H1 (cell line): ENCODE measurements at regions not wholly inside any gene's neighbourhood (a gene's known extent, or its start where the extent isn't known, plus 50 kb on each side); places are given as distances from the start of the nearest gene placed in this dataset.

Experiments used
- CTCF ChIA-PET: fragments of 300-600 bp; sonication (Branson Sonifier 250); formaldehyde crosslinking; loops from one replicate; lab custom pipeline; 2021; ENCODE audit not compliant: partially characterized antibody; lab: Charles Lee
- POLR2A ChIA-PET: fragments of 300-600 bp; sonication (Branson Sonifier 250); formaldehyde crosslinking; loops from one replicate; lab custom pipeline; 2021; ENCODE audit warnings: inconsistent platforms; ENCODE audit not compliant: partially characterized antibody; lab: Charles Lee
- DNase-seq, 2 experiments: peaks; one replicate each; pipeline versions ENCODE4 v3.0.0 to v3.0.0-alpha.2; 2010 to 2022; ENCODE audit warnings: low spot score in 2 of 2, low read depth in 1 of 2, mixed read lengths in 1 of 2
- FAIRE-seq: peaks from 2 replicates; lab custom pipeline; 2011; peaks lifted over from hg19 to GRCh38; lab: Jason Lieb, UNC
- H2AFZ ChIP-seq: 2 replicates; pipeline ENCODE4 v1.8.1; 2012; ENCODE audit warnings: low read length, inconsistent platforms
- H2AK5ac ChIP-seq: 2 replicates; pipeline ENCODE4 v1.6.1; 2013; ENCODE audit warnings: low read depth, low read length
- H2BK120ac ChIP-seq: replicated peaks from 2 replicates; pipeline ENCODE3; 2013; ENCODE audit warnings: low read depth, low read length, inconsistent platforms
- H2BK12ac ChIP-seq: 2 replicates; pipeline ENCODE4 v1.6.1; 2013; ENCODE audit warnings: low read depth, low read length
- H2BK15ac ChIP-seq: 2 replicates; pipeline ENCODE4 v1.6.1; 2013; ENCODE audit warnings: low read length
- H2BK20ac ChIP-seq: 2 replicates; pipeline ENCODE4 v1.6.1; 2013; ENCODE audit warnings: low read length
- H2BK5ac ChIP-seq: 2 replicates; pipeline ENCODE4 v1.6.1; 2013; ENCODE audit warnings: low read depth, low read length
- H3K14ac ChIP-seq: 2 replicates; pipeline ENCODE4 v1.6.1; 2013; ENCODE audit warnings: inconsistent platforms; ENCODE audit not compliant: insufficient read length
- H3K18ac ChIP-seq: 2 replicates; pipeline ENCODE4 v1.6.1; 2013; ENCODE audit warnings: low read length; ENCODE audit errors: extremely low read depth
- H3K23ac ChIP-seq: 2 replicates; pipeline ENCODE4 v1.6.1; 2013; ENCODE audit warnings: inconsistent platforms; ENCODE audit not compliant: insufficient read length
- H3K23me2 ChIP-seq: 2 replicates; pipeline ENCODE4 v1.6.1; 2013; ENCODE audit warnings: low read depth, low read length
- H3K27ac ChIP-seq: 2 replicates; pipeline ENCODE4 v1.6.1; 2011; ENCODE audit warnings: low read depth, low read length, inconsistent platforms
- H3K27me3 ChIP-seq, 4 experiments: replicated peaks in 1 of 4; 1 replicate in 1 of 4; 2 replicates in 3 of 4; pipeline versions ENCODE4 v1.6.1 to v1.8.1; 2011 to 2013; ENCODE audit warnings: low read length in 3 of 4, mild to moderate bottlenecking in 3 of 4, inconsistent platforms in 2 of 4, mixed read lengths in 2 of 4, moderate library complexity in 1 of 4; ENCODE audit not compliant: control insufficient read depth in 3 of 4, insufficient read depth in 3 of 4; ENCODE audit errors: extremely low read depth in 1 of 4
- H3K36me3 ChIP-seq, 4 experiments: 2 replicates each; pipeline versions ENCODE4 v1.6.1 to v1.8.1; 2011 to 2013; ENCODE audit warnings: mild to moderate bottlenecking in 4 of 4, low read length in 3 of 4, moderate library complexity in 2 of 4, control low read depth in 1 of 4, inconsistent platforms in 1 of 4; ENCODE audit not compliant: insufficient read depth in 4 of 4, control insufficient read depth in 2 of 4
- H3K4ac ChIP-seq: replicated peaks from 2 replicates; pipeline ENCODE3; 2013; ENCODE audit warnings: low read length, low read depth, mixed read lengths, inconsistent platforms; ENCODE audit not compliant: insufficient read length
- H3K4me1 ChIP-seq, 4 experiments: replicated peaks in 1 of 4; 1 replicate in 1 of 4; 2 replicates in 3 of 4; pipeline versions ENCODE4 v1.6.1 to v1.8.1; 2011 to 2013; ENCODE audit warnings: low read length in 3 of 4, inconsistent platforms in 2 of 4, mixed read lengths in 1 of 4; ENCODE audit not compliant: insufficient read depth in 4 of 4, control insufficient read depth in 3 of 4
- H3K4me2 ChIP-seq, 2 experiments: 2 replicates each; pipeline versions ENCODE4 v1.6.1 to v1.8.1; 2011 to 2013; ENCODE audit warnings: low read depth in 2 of 2, low read length in 2 of 2, control low read depth in 1 of 2, inconsistent platforms in 1 of 2, mild to moderate bottlenecking in 1 of 2; ENCODE audit not compliant: insufficient read depth in 1 of 2
- H3K4me3 ChIP-seq, 4 experiments: fragments of 200-600, 300-600 bp in 1 of 4; sonication (generic), shearing (Covaris generic), sonication (Bioruptor Twin) in 1 of 4; 2 replicates each; pipeline versions ENCODE4 v1.5.1 to v1.8.1; 2011 to 2016; ENCODE audit warnings: low read length in 4 of 4, low read depth in 3 of 4, control low read depth in 2 of 4, inconsistent platforms in 2 of 4, mild to moderate bottlenecking in 2 of 4, mixed read lengths in 1 of 4, moderate library complexity in 1 of 4; ENCODE audit not compliant: insufficient read depth in 2 of 4; ENCODE audit errors: extremely low read depth in 1 of 4
- H3K56ac ChIP-seq: replicated peaks from 2 replicates; pipeline ENCODE3; 2013; ENCODE audit warnings: low read depth, mild to moderate bottlenecking, mixed read lengths, low read length, inconsistent platforms; ENCODE audit not compliant: insufficient read length
- H3K79me1 ChIP-seq: 2 replicates; pipeline ENCODE4 v1.6.1; 2013; ENCODE audit warnings: low read depth, low read length, control low read depth
- H3K79me2 ChIP-seq, 2 experiments: 2 replicates each; pipeline versions ENCODE4 v1.6.1 to v1.8.1; 2012 to 2013; ENCODE audit warnings: low read length in 2 of 2, mild to moderate bottlenecking in 2 of 2, inconsistent platforms in 1 of 2; ENCODE audit not compliant: insufficient read depth in 2 of 2, control insufficient read depth in 1 of 2
- H3K9ac ChIP-seq, 4 experiments: replicated peaks in 1 of 4; 1 replicate in 1 of 4; 2 replicates in 3 of 4; pipeline versions ENCODE4 v1.6.1 to v1.8.1; 2011 to 2013; ENCODE audit warnings: low read depth in 3 of 4, low read length in 3 of 4, control low read depth in 2 of 4, mild to moderate bottlenecking in 2 of 4, moderate library complexity in 2 of 4, inconsistent platforms in 1 of 4; ENCODE audit errors: extremely low read depth in 1 of 4
- H3K9me3 ChIP-seq, 2 experiments: 2 replicates each; pipeline versions ENCODE4 v1.6.1 to v1.8.1; 2012 to 2013; ENCODE audit warnings: mild to moderate bottlenecking in 2 of 2, moderate library complexity in 2 of 2, control low read depth in 1 of 2, inconsistent platforms in 1 of 2, low read depth in 1 of 2, low read length in 1 of 2, mixed read lengths in 1 of 2; ENCODE audit not compliant: insufficient read depth in 2 of 2
- H4K20me1 ChIP-seq, 2 experiments: replicated peaks in 1 of 2; 2 replicates each; pipeline versions ENCODE3 to v1.8.1; 2011 to 2013; ENCODE audit warnings: inconsistent platforms in 2 of 2, low read length in 2 of 2, mild to moderate bottlenecking in 1 of 2; ENCODE audit not compliant: insufficient read depth in 2 of 2, control insufficient read depth in 1 of 2
- H4K5ac ChIP-seq: 2 replicates; pipeline ENCODE4 v1.6.1; 2013; ENCODE audit warnings: low read length, low read depth, mixed read lengths, inconsistent platforms; ENCODE audit not compliant: insufficient read length
- H4K8ac ChIP-seq: 2 replicates; pipeline ENCODE4 v1.8.0; 2013; ENCODE audit warnings: mild to moderate bottlenecking, moderate library complexity, low read length, inconsistent platforms; ENCODE audit not compliant: insufficient read depth; ENCODE audit errors: extremely low read depth
- H4K91ac ChIP-seq: replicated peaks from 2 replicates; pipeline ENCODE3; 2013; ENCODE audit warnings: low read length, mixed read lengths, inconsistent platforms; ENCODE audit not compliant: insufficient read length
- CHD2 ChIP-seq: IDR thresholded peaks from 2 replicates; pipeline ENCODE4 v1.6.1; 2012; ENCODE audit warnings: low read length, improper control_type of control experiment
- WGBS, 2 experiments: shearing (Covaris generic) in 1 of 2; methylation state at CpG; one replicate each; pipeline versions ENCODE4 v1.1.6 to v1.1.7; 2013 to 2015; ENCODE audit warnings: low lambda C conversion rate in 2 of 2, mixed read lengths in 2 of 2, inconsistent platforms in 1 of 2, low coverage in 1 of 2, missing lambda C conversion rate in 1 of 2; ENCODE audit not compliant: insufficient replicate concordance in 2 of 2, insufficient coverage in 1 of 2, insufficient read length in 1 of 2; ENCODE audit errors: extremely low coverage in 1 of 2, missing lambda C conversion rate in 1 of 2; 5-methylcytosine and 5-hydroxymethylcytosine counted together

DNA sequence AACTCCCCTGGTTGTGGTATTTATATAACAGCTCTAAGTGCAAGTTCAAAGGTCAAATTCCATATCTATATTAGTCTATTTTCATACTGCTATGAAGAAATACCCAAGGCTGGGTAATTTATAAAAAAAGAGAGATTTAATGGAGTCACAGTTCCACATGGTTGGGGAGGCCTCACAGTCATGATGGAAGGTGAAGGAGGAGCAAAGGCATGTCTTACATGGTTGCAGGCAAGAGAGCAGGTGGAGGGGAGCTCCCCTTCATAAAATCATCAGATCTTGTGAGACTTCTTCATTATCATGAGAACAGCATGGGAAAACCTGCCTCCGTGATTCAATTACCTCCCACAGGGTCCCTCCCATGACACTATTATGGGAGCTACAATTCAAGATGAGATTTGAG is 179.6 kb upstream of the FBXO11 start:
- Histone ChIP-seq H3K56ac (no peak overlapping the region), H3K23me2 (no peaks in the 10 kb centered on the region; the same call in 1 of the 2 replicates), H2BK20ac (no peak overlapping the region), H2BK5ac (no peak overlapping the region), H2AFZ (no peak overlapping the region), H2BK120ac (no peak overlapping the region), H3K79me2 (no peaks in the 10 kb centered on the region), H3K23ac (no peak overlapping the region), H3K4me1 (no peaks in the 10 kb centered on the region), H3K4me2 (no peak overlapping the region), H3K79me1 (no peaks in the 10 kb centered on the region), H4K20me1 (peaks cover 0 to 3% of the 10 kb centered on the region in 2 experiments), H3K36me3 (peaks cover 0 to 10% (median 5%) of the 10 kb centered on the region in 4 experiments; a peak in 4 of 8 replicates), H2BK12ac (no peak overlapping the region), H3K27ac (no peak overlapping the region), H4K91ac (no peak overlapping the region), H4K5ac (no peak overlapping the region), H3K4me3 (no peak overlapping the region), H4K8ac (no peak overlapping the region), H2BK15ac (no peak overlapping the region), H3K9me3 (peaks cover 12 to 17% of the 10 kb centered on the region in 2 experiments), H3K4ac (no peak overlapping the region), H2AK5ac (no peak overlapping the region), H3K27me3 (peaks cover 0 to 1% (median 0%) of the 10 kb centered on the region in 4 experiments; a peak in 1 of 7 replicates), H3K14ac (no peak overlapping the region), H3K18ac (no peak overlapping the region), H3K9ac (no peak overlapping the region)
- WGBS, 2 experiments: 85% methylated on average over 1 of the region's 1 CpG; no CpG with 5 or more reads in 1 of the 2 experiments
- CTCF ChIA-PET: no interaction called here
- no peak for TF ChIP-seq CHD2
- POLR2A ChIA-PET: no interaction called here
- no peak for FAIRE-seq
- no peak for DNase-seq
